Stimulated activated memory B cell treated with anti-CD40 and anti-IgM and Interleukin-4, amounts not matched to agents 10 μg/mL and 1 μg/mL and 100 μg/mL, for 72 hours (primary cell): ENCODE measurements at regions not wholly inside any gene's neighbourhood (a gene's known extent, or its start where the extent isn't known, plus 50 kb on each side); places are given as distances from the start of the nearest gene placed in this dataset.

Source experiments
- ATAC-seq: fragments of 150-1000 bp; cut with Tn5 transposase; 2 replicates; pipeline ENCODE4 v1.10.0; 2021
- H3K27ac Mint-ChIP-seq: one replicate; pipeline ENCODE4 v1.8.0; 2022; ENCODE audit warnings: mild to moderate bottlenecking, mixed read lengths
- H3K27me3 Mint-ChIP-seq: one replicate; pipeline ENCODE4 v1.8.0; 2022; ENCODE audit warnings: mixed read lengths
- H3K36me3 Mint-ChIP-seq: one replicate; pipeline ENCODE4 v1.8.0; 2022; ENCODE audit warnings: mixed read lengths
- H3K4me1 Mint-ChIP-seq: one replicate; pipeline ENCODE4 v1.8.0; 2022; ENCODE audit warnings: mixed read lengths
- H3K4me3 Mint-ChIP-seq: one replicate; pipeline ENCODE4 v1.8.0; 2022; ENCODE audit warnings: mild to moderate bottlenecking, moderate library complexity, mixed read lengths
- H3K9me3 Mint-ChIP-seq: one replicate; pipeline ENCODE4 v1.8.0; 2022; ENCODE audit warnings: mixed read lengths

- Mint-ChIP-seq H3K4me3 (no peak overlapping the region), H3K36me3 (no peaks in the 10 kb centered on the region), H3K4me1 (peaks cover 13% of the 10 kb centered on the region), H3K9me3 (peaks cover 4% of the 10 kb centered on the region), H3K27ac (no peak overlapping the region), H3K27me3 (peaks cover 45% of the 10 kb centered on the region)
- ATAC-seq = no peak
These were observed 288.0 kb downstream of the MAF start for GRCh38 chr16:79312502-79312901.

DNA sequence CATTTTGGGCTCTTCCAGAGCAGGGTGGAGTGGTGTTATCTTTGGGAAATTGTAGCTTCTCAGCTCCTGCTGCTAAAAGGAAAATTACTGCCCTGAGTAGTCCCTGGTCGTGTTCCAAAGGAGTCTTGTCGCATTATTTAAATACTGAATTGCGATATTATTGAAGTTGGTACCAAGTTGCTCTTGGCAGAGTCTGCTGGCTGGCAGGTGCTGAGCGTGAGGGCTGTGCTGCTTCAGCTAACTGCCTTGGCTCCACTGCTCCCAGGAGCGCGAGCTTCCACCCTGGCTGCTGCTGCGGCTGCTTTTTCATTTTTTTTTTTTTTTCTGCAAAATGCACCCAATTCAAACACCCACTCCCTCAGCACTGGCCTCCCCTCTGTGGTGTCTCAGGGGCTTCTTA lies 289.8 kb downstream of the MAF start:
- H3K27me3 Mint-ChIP-seq = peaks cover 37% of the 10 kb centered on the region
- H3K9me3 Mint-ChIP-seq = no peaks in the 10 kb centered on the region
- no peaks in the 10 kb centered on the region for H3K36me3 Mint-ChIP-seq
- ATAC-seq = no peak
- H3K4me1 Mint-ChIP-seq = peaks cover 1% of the 10 kb centered on the region
- H3K27ac Mint-ChIP-seq = no peak overlapping the region
- no peak overlapping the region for H3K4me3 Mint-ChIP-seq

- Mint-ChIP-seq H3K36me3 (no peaks in the 10 kb centered on the region), H3K4me1 (no peaks in the 10 kb centered on the region), H3K9me3 (peaks cover 2% of the 10 kb centered on the region), H3K27me3 (peaks cover 44% of the 10 kb centered on the region), H3K27ac (no peak overlapping the region), H3K4me3 (no peak overlapping the region)
- no peak for ATAC-seq
These were observed 290.9 kb downstream of the MAF start for GRCh38 chr16:79309606-79310005.

DNA sequence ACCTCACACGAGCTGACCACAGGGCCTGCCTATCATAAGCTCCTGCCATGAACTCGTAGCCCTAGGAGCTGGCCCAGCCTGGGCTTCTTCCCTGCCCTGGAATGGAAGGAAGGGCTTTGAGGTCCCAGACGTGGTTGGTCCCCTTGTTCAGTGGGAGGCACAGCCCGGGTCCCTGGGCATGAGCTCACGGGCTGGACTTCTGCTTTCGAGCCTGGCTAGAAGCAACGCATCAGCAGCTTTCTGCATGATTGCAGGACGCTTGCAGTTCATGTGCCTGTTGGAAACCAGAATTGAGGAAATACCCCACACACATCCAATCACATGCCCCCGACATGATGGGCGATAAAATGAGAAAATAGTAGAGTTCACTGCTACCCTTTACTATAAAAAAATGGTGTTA lies 293.3 kb downstream of the MAF start:
- no peaks in the 10 kb centered on the region for H3K36me3 Mint-ChIP-seq
- H3K27me3 Mint-ChIP-seq = peaks cover 24% of the 10 kb centered on the region
- H3K9me3 Mint-ChIP-seq = peaks cover 2% of the 10 kb centered on the region
- H3K27ac Mint-ChIP-seq = no peak overlapping the region
- no peak for ATAC-seq
- no peak overlapping the region for H3K4me3 Mint-ChIP-seq
- H3K4me1 Mint-ChIP-seq = no peaks in the 10 kb centered on the region

DNA sequence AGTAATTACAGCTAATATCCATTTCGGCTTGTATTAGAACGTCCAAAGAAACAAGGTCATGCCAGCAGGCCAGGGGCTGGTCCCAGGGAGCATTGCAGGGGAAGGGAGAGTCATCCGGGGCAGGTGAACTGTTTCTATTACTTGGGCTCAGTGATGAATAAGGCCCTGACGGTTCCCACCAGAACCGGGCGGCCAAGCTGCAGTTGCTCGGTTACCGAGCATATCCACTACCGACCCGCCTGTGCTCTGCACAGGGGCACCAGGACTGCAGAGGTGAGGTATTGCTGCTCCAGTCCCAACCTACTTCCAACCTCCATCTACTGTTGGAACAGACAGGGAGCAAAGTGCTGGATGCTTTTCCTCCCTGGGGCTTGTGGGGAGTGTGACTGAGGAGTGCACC lies 295.5 kb downstream of the MAF start:
- ATAC-seq = no peak
- Mint-ChIP-seq H3K36me3 (no peaks in the 10 kb centered on the region), H3K4me1 (no peaks in the 10 kb centered on the region), H3K9me3 (peaks cover 2% of the 10 kb centered on the region), H3K27ac (no peak overlapping the region), H3K4me3 (no peak overlapping the region), H3K27me3 (peaks cover 21% of the 10 kb centered on the region)

GRCh38 chr16:79303959-79304387 lies 296.6 kb downstream of the MAF start:
- Mint-ChIP-seq H3K4me1 (no peaks in the 10 kb centered on the region), H3K27me3 (peaks cover 31% of the 10 kb centered on the region), H3K9me3 (peaks cover 2% of the 10 kb centered on the region), H3K4me3 (no peak overlapping the region), H3K27ac (no peak overlapping the region), H3K36me3 (no peaks in the 10 kb centered on the region)
- ATAC-seq = no peak

DNA sequence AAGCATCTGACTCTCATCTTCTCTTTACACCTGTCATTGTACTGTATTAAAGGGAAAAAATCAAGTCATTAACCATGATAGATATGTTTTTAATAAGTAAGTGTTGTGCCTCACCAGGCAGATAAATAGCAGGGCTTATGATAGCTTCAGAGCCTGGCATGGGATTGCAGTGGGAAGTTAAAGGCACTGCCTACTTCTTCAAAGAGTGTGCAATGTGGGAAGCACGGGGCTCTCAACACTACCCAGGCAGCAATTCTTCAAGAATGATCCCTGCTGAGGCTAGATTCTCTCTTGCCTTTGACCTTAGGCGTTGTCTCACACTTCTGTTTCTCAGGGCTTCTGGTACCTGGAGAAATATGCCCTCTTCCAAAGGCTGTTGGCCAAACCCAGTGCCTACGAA lies 297.3 kb downstream of the MAF start:
- no peak for ATAC-seq
- H3K4me3 Mint-ChIP-seq = no peak overlapping the region
- peaks cover 39% of the 10 kb centered on the region for H3K27me3 Mint-ChIP-seq
- H3K9me3 Mint-ChIP-seq = peaks cover 2% of the 10 kb centered on the region
- H3K36me3 Mint-ChIP-seq = no peaks in the 10 kb centered on the region
- no peaks in the 10 kb centered on the region for H3K4me1 Mint-ChIP-seq
- no peak overlapping the region for H3K27ac Mint-ChIP-seq

DNA sequence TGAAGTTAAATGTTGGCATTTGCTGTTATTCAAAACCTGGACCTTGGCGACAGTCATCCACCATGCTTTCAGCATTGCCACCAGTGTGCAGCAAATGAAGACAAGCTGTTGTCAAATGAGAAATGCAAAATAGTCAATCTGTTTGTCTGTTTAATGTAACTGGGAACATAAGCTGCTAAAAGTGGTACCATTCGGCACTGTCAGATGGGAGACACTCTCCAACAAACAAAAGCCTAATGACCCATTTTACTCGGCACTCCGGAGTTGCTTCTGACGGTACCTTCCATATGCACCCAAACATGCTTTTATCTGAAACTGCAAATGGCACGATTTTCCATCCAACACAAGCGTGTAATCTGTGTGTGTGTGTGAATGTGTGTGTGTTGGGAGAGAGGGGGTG lies 297.8 kb downstream of the MAF start:
- Mint-ChIP-seq H3K27ac (no peak overlapping the region), H3K27me3 (peaks cover 44% of the 10 kb centered on the region), H3K36me3 (no peaks in the 10 kb centered on the region), H3K4me3 (no peak overlapping the region), H3K4me1 (no peaks in the 10 kb centered on the region), H3K9me3 (peaks cover 2% of the 10 kb centered on the region)
- no peak for ATAC-seq

DNA sequence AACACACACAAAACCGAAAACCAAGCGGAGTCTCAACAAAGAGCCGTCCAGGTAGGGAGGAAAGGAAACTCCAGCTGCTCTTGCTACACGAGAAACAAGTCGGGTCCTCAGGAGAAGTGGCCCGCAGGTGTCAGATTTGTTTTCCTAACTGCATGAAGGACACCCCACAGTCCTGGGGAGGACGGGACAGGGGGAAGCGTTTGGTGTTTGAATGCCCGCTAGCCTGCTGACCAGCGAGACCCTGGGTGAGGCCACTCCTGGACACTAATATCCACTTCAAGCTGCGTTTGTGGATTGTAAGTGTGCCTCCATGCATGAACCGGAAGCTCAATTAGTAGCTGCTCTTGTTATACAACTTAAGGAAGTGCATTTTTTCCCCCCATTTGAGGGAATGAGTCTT lies 299.5 kb downstream of the MAF start:
- Mint-ChIP-seq H3K27ac (no peak overlapping the region), H3K9me3 (peaks cover 2% of the 10 kb centered on the region), H3K36me3 (no peaks in the 10 kb centered on the region), H3K4me1 (no peaks in the 10 kb centered on the region), H3K27me3 (peaks cover 53% of the 10 kb centered on the region), H3K4me3 (no peak overlapping the region)
- ATAC-seq = no peak

DNA sequence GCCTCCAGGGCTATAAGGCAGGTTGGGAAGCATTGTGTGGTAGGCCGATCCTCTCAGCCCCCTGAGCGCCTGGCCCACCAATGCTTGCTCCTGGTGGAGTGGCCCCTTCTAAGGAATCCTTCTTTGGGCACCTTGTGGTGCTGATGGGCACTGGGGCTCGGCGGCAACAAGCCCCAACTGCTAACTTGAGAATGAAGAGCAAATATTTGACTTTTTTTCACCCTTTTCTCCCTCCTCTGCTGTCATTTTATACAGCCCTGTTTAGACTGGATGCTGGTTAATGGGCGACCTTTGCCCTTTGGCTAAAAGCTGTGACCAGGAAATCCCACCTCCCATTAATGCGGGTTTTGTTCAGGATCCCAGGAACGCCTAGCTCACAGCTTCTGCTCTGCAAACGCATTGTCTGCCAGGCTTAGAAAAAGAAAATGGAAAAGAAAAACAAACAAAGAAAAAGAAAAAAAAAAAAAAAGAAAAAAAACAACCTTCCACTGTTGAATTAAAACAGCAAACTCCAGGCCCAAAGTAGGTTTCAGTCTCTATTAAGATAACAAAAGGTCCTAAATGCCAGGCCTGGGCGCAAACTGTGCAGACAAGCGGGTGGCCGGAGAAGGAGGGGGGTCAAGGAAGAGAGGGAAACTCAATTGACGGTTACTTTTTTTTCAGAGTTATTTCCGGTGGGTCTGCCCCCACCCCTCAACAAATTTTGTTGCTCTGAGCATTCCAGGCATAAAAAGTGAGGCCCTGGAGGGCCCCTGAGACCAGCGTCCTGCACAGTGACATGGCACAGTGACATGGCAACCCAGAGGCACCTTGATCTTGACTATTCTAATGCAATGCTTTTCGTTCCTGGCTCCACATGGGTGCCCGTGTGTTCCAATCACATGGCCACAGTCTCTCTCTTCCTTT lies 301.4 kb downstream of the MAF start:
- Mint-ChIP-seq H3K36me3 (no peaks in the 10 kb centered on the region), H3K27me3 (peaks cover 44% of the 10 kb centered on the region), H3K4me3 (no peak overlapping the region), H3K9me3 (no peaks in the 10 kb centered on the region), H3K4me1 (no peaks in the 10 kb centered on the region), H3K27ac (no peak overlapping the region)
- ATAC-seq = no peak

- H3K27me3 Mint-ChIP-seq = peaks cover 49% of the 10 kb centered on the region
- H3K27ac Mint-ChIP-seq = no peak overlapping the region
- H3K9me3 Mint-ChIP-seq = no peaks in the 10 kb centered on the region
- no peaks in the 10 kb centered on the region for H3K4me1 Mint-ChIP-seq
- no peaks in the 10 kb centered on the region for H3K36me3 Mint-ChIP-seq
- ATAC-seq = no peak
- H3K4me3 Mint-ChIP-seq = no peak overlapping the region
These were observed 302.1 kb downstream of the MAF start for GRCh38 chr16:79298476-79298875.

DNA sequence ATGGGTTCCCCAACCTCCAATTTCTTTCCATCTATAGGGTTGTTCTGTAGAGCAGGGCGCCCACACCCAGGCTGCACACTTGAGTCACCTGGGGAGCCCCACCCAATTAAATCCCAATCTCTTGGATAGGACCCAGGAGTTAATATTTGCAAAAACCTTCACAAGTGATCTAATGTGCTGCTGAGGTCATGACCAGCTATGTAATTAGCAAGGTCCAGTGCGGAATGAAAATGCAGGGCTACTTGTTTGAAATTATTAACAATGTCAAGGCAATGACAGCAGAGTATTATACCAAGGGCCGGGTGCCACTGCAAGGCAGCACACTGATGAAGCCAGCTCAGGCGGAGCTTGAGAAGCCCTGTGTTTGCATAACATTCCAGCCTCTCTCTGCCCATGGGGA lies 302.7 kb downstream of the MAF start:
- H3K9me3 Mint-ChIP-seq = no peaks in the 10 kb centered on the region
- no peak overlapping the region for H3K27ac Mint-ChIP-seq
- H3K36me3 Mint-ChIP-seq = no peaks in the 10 kb centered on the region
- ATAC-seq = no peak
- peaks cover 56% of the 10 kb centered on the region for H3K27me3 Mint-ChIP-seq
- H3K4me1 Mint-ChIP-seq = no peaks in the 10 kb centered on the region
- H3K4me3 Mint-ChIP-seq = no peak overlapping the region

DNA sequence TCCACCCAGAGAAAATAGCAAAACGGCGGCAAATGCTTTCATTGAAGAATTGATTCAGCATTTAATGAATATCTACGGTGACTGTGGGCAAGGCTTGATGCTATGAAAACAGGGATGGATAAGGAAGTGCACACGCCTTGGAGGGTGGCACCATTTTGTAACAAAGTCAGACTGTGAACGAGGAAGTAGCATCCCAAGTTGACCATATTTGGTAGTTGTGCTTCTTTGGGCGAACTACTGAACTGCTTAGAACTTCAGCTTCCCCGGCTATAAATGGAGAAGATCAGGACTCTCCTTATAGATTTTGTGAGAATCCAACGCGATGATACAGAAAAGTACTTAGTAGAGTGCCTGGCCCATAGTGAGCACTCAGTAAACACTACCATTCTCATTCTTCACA lies 303.2 kb downstream of the MAF start:
- Mint-ChIP-seq H3K27ac (no peak overlapping the region), H3K4me1 (no peaks in the 10 kb centered on the region), H3K27me3 (peaks cover 59% of the 10 kb centered on the region), H3K4me3 (no peak overlapping the region), H3K36me3 (no peaks in the 10 kb centered on the region), H3K9me3 (no peaks in the 10 kb centered on the region)
- no peak for ATAC-seq

GRCh38 chr16:79296491-79296890 lies 304.0 kb downstream of the MAF start:
- Mint-ChIP-seq H3K27me3 (peaks cover 67% of the 10 kb centered on the region), H3K27ac (no peak overlapping the region), H3K36me3 (no peaks in the 10 kb centered on the region), H3K4me1 (no peaks in the 10 kb centered on the region), H3K4me3 (no peak overlapping the region), H3K9me3 (no peaks in the 10 kb centered on the region)
- ATAC-seq = no peak

DNA sequence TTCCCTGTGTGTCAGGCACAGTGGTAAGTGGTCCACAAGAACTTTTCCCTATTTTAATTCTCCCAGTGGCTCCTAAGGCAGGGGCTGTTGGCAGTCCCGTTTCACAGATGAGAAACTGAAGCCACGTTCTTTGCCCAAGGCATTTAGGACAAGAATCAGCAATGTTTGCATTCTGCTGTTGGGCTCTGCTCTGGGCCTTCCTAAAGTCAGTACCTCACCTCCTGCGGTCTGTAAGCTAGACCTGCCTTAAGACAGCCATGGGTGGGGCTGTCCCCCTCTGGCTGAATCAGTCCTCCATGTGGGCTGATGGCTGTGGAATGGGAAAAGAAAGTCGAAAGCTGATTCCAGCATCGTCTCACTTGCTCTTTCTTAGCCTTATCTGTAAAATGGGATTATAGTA lies 304.8 kb downstream of the MAF start:
- no peak overlapping the region for H3K4me3 Mint-ChIP-seq
- H3K27ac Mint-ChIP-seq = no peak overlapping the region
- no peaks in the 10 kb centered on the region for H3K36me3 Mint-ChIP-seq
- no peaks in the 10 kb centered on the region for H3K4me1 Mint-ChIP-seq
- peaks cover 66% of the 10 kb centered on the region for H3K27me3 Mint-ChIP-seq
- ATAC-seq = no peak
- H3K9me3 Mint-ChIP-seq = no peaks in the 10 kb centered on the region

DNA sequence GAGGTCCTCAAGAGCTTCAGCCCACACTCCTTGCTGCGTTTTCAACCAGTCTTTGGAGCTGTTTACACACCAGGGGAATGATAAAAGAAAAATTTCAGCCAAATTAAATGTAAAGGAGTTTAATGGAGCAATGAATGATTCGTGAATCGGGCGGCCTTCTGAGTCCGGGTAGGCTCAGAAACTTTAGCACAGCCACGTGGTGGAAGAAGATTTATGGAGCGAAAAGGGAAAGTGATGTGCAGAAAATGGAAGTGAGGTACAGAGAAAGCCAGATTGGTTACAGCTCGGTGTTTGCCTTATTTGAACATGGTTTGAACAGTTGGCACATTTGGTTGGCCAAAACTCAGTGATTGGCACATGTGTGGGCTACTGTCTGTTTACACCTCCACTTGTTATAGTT lies 305.4 kb downstream of the MAF start:
- Mint-ChIP-seq H3K4me1 (no peaks in the 10 kb centered on the region), H3K27ac (no peak overlapping the region), H3K36me3 (no peaks in the 10 kb centered on the region), H3K9me3 (no peaks in the 10 kb centered on the region), H3K4me3 (no peak overlapping the region), H3K27me3 (peaks cover 61% of the 10 kb centered on the region)
- no peak for ATAC-seq
